ENCODE measurements at regions not wholly inside any gene's neighbourhood (a gene's known extent, or its start where the extent isn't known, plus 50 kb on each side); places are given as distances from the start of the nearest gene placed in this dataset.

- TF ChIP-seq TCF7L2 (IDR thresholded peaks at IDR 0.05; ENCODE audit: borderline replicate concordance, low read depth, low read length): no peak
Measured at GRCh38 chr4:90074322-90074886, 52.8 kb upstream of the CCSER1 start (continued).
